HL-60 (cell line): ENCODE measurements at regions not wholly inside any gene's neighbourhood (a gene's known extent, or its start where the extent isn't known, plus 50 kb on each side); places are given as distances from the start of the nearest gene placed in this dataset.

Source experiments
- POLR2AphosphoS5 ChIP-seq: IDR thresholded peaks from 2 replicates; pipeline ENCODE4 v1.6.1; 2012; ENCODE audit warnings: low read depth
- SPI1 ChIP-seq: IDR thresholded peaks from 2 replicates; pipeline ENCODE4 v1.6.1; 2012; ENCODE audit warnings: low read depth, mild to moderate bottlenecking, borderline replicate concordance
- TF ChIP-seq, protein P1 (sequence below): IDR thresholded peaks from one replicate; pipeline ENCODE4 v1.5.1; 2011; ENCODE audit warnings: low read length, control low read depth, inconsistent platforms; ENCODE audit not compliant: insufficient read depth
- TF ChIP-seq, protein P2 (sequence below): IDR thresholded peaks from 2 replicates; pipeline ENCODE4 v1.6.1; 2012; ENCODE audit warnings: low read depth; ENCODE audit not compliant: insufficient replicate concordance

DNA sequence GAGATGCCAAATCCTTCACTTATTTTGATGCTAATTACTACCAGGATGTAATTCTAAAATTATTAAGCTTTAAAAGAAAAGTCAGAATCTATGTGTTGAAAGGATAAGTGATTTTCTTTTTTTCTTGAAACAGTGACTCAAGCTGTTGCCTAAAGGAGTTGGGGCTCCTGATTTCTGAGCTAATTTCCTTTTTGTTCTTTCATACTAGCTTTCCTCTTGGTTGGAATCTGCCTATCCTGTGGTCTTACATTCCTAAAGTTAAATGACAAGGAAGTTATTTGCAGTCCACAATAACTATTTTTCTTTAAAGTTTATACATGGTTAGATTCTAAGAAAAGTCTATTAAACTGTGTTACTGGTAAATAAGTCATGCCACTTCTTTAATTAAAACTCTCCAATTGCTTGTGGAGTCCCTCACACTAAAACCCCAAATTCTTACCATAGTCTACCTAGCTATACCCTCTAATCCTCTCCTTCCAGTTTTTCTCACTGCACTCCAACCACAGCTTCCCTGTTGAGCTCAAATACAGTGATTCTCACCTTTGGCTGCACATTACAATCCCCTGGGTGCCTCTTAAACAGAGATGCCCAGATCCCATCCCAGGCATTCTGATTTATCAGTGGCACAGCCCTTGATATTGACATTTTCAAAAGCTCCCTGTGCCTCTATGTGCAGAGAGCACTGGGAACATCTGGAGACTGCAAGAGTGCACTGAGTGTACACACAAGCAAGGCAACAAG, 63.3 kb upstream of the EFEMP1 start:
- TF ChIP-seq, protein P1, sequence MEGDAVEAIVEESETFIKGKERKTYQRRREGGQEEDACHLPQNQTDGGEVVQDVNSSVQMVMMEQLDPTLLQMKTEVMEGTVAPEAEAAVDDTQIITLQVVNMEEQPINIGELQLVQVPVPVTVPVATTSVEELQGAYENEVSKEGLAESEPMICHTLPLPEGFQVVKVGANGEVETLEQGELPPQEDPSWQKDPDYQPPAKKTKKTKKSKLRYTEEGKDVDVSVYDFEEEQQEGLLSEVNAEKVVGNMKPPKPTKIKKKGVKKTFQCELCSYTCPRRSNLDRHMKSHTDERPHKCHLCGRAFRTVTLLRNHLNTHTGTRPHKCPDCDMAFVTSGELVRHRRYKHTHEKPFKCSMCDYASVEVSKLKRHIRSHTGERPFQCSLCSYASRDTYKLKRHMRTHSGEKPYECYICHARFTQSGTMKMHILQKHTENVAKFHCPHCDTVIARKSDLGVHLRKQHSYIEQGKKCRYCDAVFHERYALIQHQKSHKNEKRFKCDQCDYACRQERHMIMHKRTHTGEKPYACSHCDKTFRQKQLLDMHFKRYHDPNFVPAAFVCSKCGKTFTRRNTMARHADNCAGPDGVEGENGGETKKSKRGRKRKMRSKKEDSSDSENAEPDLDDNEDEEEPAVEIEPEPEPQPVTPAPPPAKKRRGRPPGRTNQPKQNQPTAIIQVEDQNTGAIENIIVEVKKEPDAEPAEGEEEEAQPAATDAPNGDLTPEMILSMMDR = no peak
- TF ChIP-seq, protein P2, sequence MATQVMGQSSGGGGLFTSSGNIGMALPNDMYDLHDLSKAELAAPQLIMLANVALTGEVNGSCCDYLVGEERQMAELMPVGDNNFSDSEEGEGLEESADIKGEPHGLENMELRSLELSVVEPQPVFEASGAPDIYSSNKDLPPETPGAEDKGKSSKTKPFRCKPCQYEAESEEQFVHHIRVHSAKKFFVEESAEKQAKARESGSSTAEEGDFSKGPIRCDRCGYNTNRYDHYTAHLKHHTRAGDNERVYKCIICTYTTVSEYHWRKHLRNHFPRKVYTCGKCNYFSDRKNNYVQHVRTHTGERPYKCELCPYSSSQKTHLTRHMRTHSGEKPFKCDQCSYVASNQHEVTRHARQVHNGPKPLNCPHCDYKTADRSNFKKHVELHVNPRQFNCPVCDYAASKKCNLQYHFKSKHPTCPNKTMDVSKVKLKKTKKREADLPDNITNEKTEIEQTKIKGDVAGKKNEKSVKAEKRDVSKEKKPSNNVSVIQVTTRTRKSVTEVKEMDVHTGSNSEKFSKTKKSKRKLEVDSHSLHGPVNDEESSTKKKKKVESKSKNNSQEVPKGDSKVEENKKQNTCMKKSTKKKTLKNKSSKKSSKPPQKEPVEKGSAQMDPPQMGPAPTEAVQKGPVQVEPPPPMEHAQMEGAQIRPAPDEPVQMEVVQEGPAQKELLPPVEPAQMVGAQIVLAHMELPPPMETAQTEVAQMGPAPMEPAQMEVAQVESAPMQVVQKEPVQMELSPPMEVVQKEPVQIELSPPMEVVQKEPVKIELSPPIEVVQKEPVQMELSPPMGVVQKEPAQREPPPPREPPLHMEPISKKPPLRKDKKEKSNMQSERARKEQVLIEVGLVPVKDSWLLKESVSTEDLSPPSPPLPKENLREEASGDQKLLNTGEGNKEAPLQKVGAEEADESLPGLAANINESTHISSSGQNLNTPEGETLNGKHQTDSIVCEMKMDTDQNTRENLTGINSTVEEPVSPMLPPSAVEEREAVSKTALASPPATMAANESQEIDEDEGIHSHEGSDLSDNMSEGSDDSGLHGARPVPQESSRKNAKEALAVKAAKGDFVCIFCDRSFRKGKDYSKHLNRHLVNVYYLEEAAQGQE = no peak
- TF ChIP-seq POLR2AphosphoS5 (no peak), SPI1 (no peak)
